GM12878 (cell line): ENCODE measurements at regions not wholly inside any gene's neighbourhood (a gene's known extent, or its start where the extent isn't known, plus 50 kb on each side); places are given as distances from the start of the nearest gene placed in this dataset.

Source experiments
- ATAC-seq: fragments of 200-7000 bp; cut with Tn5 transposase; 3 replicates; pipeline ENCODE4 v1.9.1; 2020; ENCODE audit warnings: mild to moderate bottlenecking, moderate library complexity
- BruUV-seq: library from RNA; stranded (reverse); fragments of 400-500 nt; replicated peaks from 2 replicates; lab custom pipeline; 2021; lab: Mats Ljungman, UMichigan
- CTCF ChIA-PET: fragments of 300-600 bp; sonication (Branson Sonifier 250); formaldehyde crosslinking; extraction: SDS; loops from one replicate; lab custom pipeline; 2021; ENCODE audit warnings: inconsistent platforms; lab: Yijun Ruan, JAX
- POLR2A ChIA-PET: fragments of 350-600 bp; formaldehyde crosslinking; extraction: SDS; loops from one replicate; lab custom pipeline; 2021; ENCODE audit warnings: inconsistent platforms; lab: Charles Lee
- RAD21 ChIA-PET: fragments of 300-600 bp; sonication (Branson Sonifier 250); formaldehyde crosslinking; loops from one replicate; lab custom pipeline; 2023; ENCODE audit warnings: antibody characterized with exemption; ENCODE audit not compliant: unreplicated experiment; lab: Charles Lee
- SMC1A ChIA-PET: fragments of 300-600 bp; sonication (Branson Sonifier 250); formaldehyde crosslinking; loops from one replicate; lab custom pipeline; 2023; ENCODE audit not compliant: unreplicated experiment, uncharacterized antibody; lab: Charles Lee
- DNase-seq: peaks from one replicate; pipeline ENCODE4 v3.0.0-alpha.2; 2011; ENCODE audit warnings: low read depth, low spot score
- FAIRE-seq: peaks from 3 replicates; lab custom pipeline; 2011; peaks lifted over from hg19 to GRCh38; lab: Jason Lieb, UNC
- H2AFZ ChIP-seq: 2 replicates; pipeline ENCODE4 v1.6.0; 2011; ENCODE audit warnings: low read depth, low read length, control low read depth; ENCODE audit not compliant: control insufficient read depth
- H3K27ac ChIP-seq: 2 replicates; pipeline ENCODE4 v1.5.1; 2011; ENCODE audit warnings: control low read depth; ENCODE audit not compliant: control insufficient read depth, insufficient read depth
- H3K27me3 ChIP-seq, 2 experiments: replicated peaks in 1 of 2; 2 replicates each; pipeline versions ENCODE4 v1.6.0 to v1.6.1; 2011; ENCODE audit warnings: low read length in 1 of 2; ENCODE audit not compliant: control insufficient read depth in 2 of 2, insufficient read depth in 2 of 2
- H3K36me3 ChIP-seq, 2 experiments: 2 replicates each; pipeline ENCODE4 v1.5.1; 2011; ENCODE audit warnings: low read length in 1 of 2; ENCODE audit not compliant: control insufficient read depth in 2 of 2, insufficient read depth in 2 of 2
- H3K4me1 ChIP-seq: 2 replicates; pipeline ENCODE4 v1.6.1; 2011; ENCODE audit warnings: mild to moderate bottlenecking, low read length, moderate library complexity, mixed read lengths; ENCODE audit not compliant: control insufficient read depth, insufficient read depth
- H3K4me2 ChIP-seq: 2 replicates; pipeline ENCODE4 v1.6.0; 2011; ENCODE audit warnings: control low read depth; ENCODE audit not compliant: control insufficient read depth, insufficient read depth
- H3K4me3 ChIP-seq: fragments of 200-600 bp; sonication (generic); 2 replicates; pipeline ENCODE4 v1.5.1; 2016
- H3K79me2 ChIP-seq: 2 replicates; pipeline ENCODE4 v1.6.0; 2011; ENCODE audit warnings: low read length; ENCODE audit not compliant: control insufficient read depth, insufficient read depth
- H3K9ac ChIP-seq: 2 replicates; pipeline ENCODE4 v1.8.0; 2011; ENCODE audit warnings: low read length, control low read depth, mixed read lengths; ENCODE audit not compliant: control insufficient read depth, insufficient read depth
- H3K9me3 ChIP-seq: replicated peaks from 3 replicates; pipeline ENCODE4 v1.5.1; 2011; ENCODE audit warnings: mild to moderate bottlenecking, low read length; ENCODE audit not compliant: control insufficient read depth, insufficient read depth
- H4K20me1 ChIP-seq: 2 replicates; pipeline ENCODE4 v1.6.0; 2011; ENCODE audit not compliant: control insufficient read depth, insufficient read depth
- CBFB ChIP-seq: IDR thresholded peaks from 2 replicates; pipeline ENCODE4 v1.6.1; 2016; ENCODE audit warnings: antibody characterized with exemption, low read depth
- ETV6 ChIP-seq, 2 experiments: fragments of 450-650 bp in 1 of 2; IDR thresholded peaks in 1 of 2; conservative IDR thresholded peaks in 1 of 2; 2 replicates each; pipeline ENCODE4 v1.6.1; 2014; ENCODE audit warnings: antibody characterized with exemption in 1 of 2, borderline replicate concordance in 1 of 2, low read depth in 1 of 2, mild to moderate bottlenecking in 1 of 2, moderate library complexity in 1 of 2
- FOXM1 ChIP-seq: IDR thresholded peaks from 2 replicates; pipeline ENCODE4 v1.6.1; 2012; ENCODE audit warnings: low read depth, mild to moderate bottlenecking, inconsistent platforms, low read length, moderate library complexity
- GATAD2B ChIP-seq: fragments of 450-650 bp; conservative IDR thresholded peaks from 2 replicates; pipeline ENCODE4 v1.6.1; 2017; ENCODE audit warnings: low read depth, mild to moderate bottlenecking, moderate library complexity
- MTA2 ChIP-seq: fragments of 450-650 bp; IDR thresholded peaks from 2 replicates; pipeline ENCODE4 v1.6.1; 2016; ENCODE audit warnings: low read depth, mild to moderate bottlenecking, moderate library complexity
- MTA3 ChIP-seq: IDR thresholded peaks from 2 replicates; pipeline ENCODE4 v1.6.1; 2012; ENCODE audit warnings: low read length, inconsistent platforms, borderline replicate concordance
- NFIC ChIP-seq: IDR thresholded peaks from 2 replicates; pipeline ENCODE4 v1.6.1; 2012; ENCODE audit warnings: low read depth, mild to moderate bottlenecking, inconsistent platforms, low read length, moderate library complexity
- RAD21 ChIP-seq: IDR thresholded peaks from 2 replicates; pipeline ENCODE4 v1.6.1; 2011; ENCODE audit warnings: mild to moderate bottlenecking, low read depth, low read length, moderate library complexity; ENCODE audit not compliant: insufficient read depth
- RBBP5 ChIP-seq: fragments of 200-600 bp; sonication (generic); conservative IDR thresholded peaks from 2 replicates; pipeline ENCODE4 v1.6.1; 2016
- WGBS: methylation state at CpG from one replicate; pipeline ENCODE4 v1.1.6; 2016; ENCODE audit warnings: low lambda C conversion rate; ENCODE audit not compliant: insufficient replicate concordance, insufficient coverage; ENCODE audit errors: missing lambda C conversion rate; 5-methylcytosine and 5-hydroxymethylcytosine counted together
- in situ Hi-C: fragments of 300-500 bp; cut with MboI; formaldehyde crosslinking; loops from 9 replicates; pipeline ENCODE4 v1.14.3; 2018; ENCODE audit warnings: mixed read lengths
- intact Hi-C: fragments of 100-400 bp; cut with micrococcal nuclease; formaldehyde crosslinking; loops from one replicate; pipeline ENCODE4 v1.14.2; 2022; ENCODE audit not compliant: unreplicated experiment
- TF ChIP-seq, protein P1 (sequence below): IDR thresholded peaks from 2 replicates; pipeline ENCODE4 v1.6.1; 2012; ENCODE audit warnings: mild to moderate bottlenecking, low read depth, low read length

GRCh38 chr2:122692400-122693083 is 937.1 kb downstream of the TSN start:
- Histone ChIP-seq H3K9ac (no peak overlapping the region), H3K4me3 (no peak overlapping the region), H3K79me2 (no peaks in the 10 kb centered on the region), H3K27me3 (no peaks in the 10 kb centered on the region), H3K4me2 (no peak overlapping the region), H3K36me3 (no peaks in the 10 kb centered on the region), H3K4me1 (no peaks in the 10 kb centered on the region), H3K9me3 (no peaks in the 10 kb centered on the region), H4K20me1 (no peaks in the 10 kb centered on the region), H2AFZ (no peak overlapping the region), H3K27ac (no peak overlapping the region)
- TF ChIP-seq CBFB (no peak), FOXM1 (peak; percentile 29; the same call in 1 of the 2 replicates), ETV6 (conservative IDR thresholded peaks at IDR 0.05 in 1 of 2, IDR thresholded peaks at IDR 0.05 in 1 of 2; ENCODE audit: borderline replicate concordance in 1 of 2, low read depth in 1 of 2) (peak in 1 of 2 experiments; percentile 46; a peak in 1 of 4 replicates), NFIC (peak; percentile 54; the same call in 1 of the 2 replicates)
- FAIRE-seq (no peak), DNase-seq (no peak), ATAC-seq (no peak)
- intact Hi-C loops, result no loop called here
- in situ Hi-C loops, result no loop called here
- WGBS, result 25% methylated on average over 4 of the region's 4 CpGs
- BruUV-seq, result no TSS peak
- ChIA-PET SMC1A (interaction anchor here (0.6 to 2.3 kb wide), 7 partner anchors 11 to 188 kb away, joined by 3 to 12 read pairs (median 4); no protein-coding TSS in a partner anchor), CTCF (interaction anchor here (0.8 to 1.1 kb wide), 3 partner anchors 10 to 44 kb away, joined by 3 to 6 read pairs (median 5); no protein-coding TSS in a partner anchor), RAD21 (interaction anchor here (1.1 to 1.6 kb wide), 3 partner anchors 10 to 25 kb away, joined by 3 to 5 read pairs (median 4); no protein-coding TSS in a partner anchor), POLR2A (interaction anchor here (0.6 to 0.8 kb wide), 2 partner anchors 12 to 403 kb away, joined by 3 read pairs; no protein-coding TSS in a partner anchor)

DNA sequence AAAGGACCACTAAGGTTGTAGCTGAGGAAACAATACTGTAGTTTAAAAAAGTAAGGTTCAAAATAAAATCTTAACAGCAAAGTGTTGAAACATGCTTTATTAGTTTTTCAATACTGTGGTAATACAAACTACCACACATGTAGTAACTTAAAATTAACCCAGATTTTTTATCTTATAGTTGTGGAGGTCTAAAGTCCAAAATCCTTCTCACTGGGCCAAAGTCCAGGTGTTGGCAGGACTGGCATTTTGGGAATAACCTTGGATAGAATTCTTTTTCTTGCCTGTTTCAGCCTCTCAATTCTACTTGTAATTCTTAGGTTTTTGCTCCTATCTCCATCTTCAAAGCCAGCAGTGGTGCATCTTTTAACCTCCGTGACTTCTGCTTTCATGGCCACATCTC is 942.0 kb downstream of the TSN start:
- H3K27ac ChIP-seq, result no peak overlapping the region
- no peaks in the 10 kb centered on the region for H3K9me3 ChIP-seq
- H3K79me2 ChIP-seq, result no peaks in the 10 kb centered on the region
- ChIA-PET POLR2A (interaction anchor here (0.6 kb wide), 1 partner anchor 18 kb away, joined by 4 read pairs; no protein-coding TSS in a partner anchor), SMC1A (interaction anchor here (1.4 kb wide), 1 partner anchor 239 kb away, joined by 3 read pairs; no protein-coding TSS in a partner anchor), CTCF (no interaction called here), RAD21 (no interaction called here)
- in situ Hi-C loops, result no loop called here
- H3K4me2 ChIP-seq, result no peak overlapping the region
- no peaks in the 10 kb centered on the region for H3K4me1 ChIP-seq
- DNase-seq (no peak), FAIRE-seq (no peak), ATAC-seq (no peak)
- H3K27me3 ChIP-seq, result no peaks in the 10 kb centered on the region
- 30% methylated on average over 1 of the region's 1 CpG for WGBS
- BruUV-seq, result no TSS peak
- H2AFZ ChIP-seq, result no peak overlapping the region
- no peaks in the 10 kb centered on the region for H3K36me3 ChIP-seq
- intact Hi-C loops, result no loop called here
- no peaks in the 10 kb centered on the region for H4K20me1 ChIP-seq
- no peak overlapping the region for H3K9ac ChIP-seq
- no peak overlapping the region for H3K4me3 ChIP-seq
- TF ChIP-seq RAD21 (no peak), MTA2 (no peak), GATAD2B (no peak), MTA3 (no peak), RBBP5 (no peak)
- TF ChIP-seq, protein P1, sequence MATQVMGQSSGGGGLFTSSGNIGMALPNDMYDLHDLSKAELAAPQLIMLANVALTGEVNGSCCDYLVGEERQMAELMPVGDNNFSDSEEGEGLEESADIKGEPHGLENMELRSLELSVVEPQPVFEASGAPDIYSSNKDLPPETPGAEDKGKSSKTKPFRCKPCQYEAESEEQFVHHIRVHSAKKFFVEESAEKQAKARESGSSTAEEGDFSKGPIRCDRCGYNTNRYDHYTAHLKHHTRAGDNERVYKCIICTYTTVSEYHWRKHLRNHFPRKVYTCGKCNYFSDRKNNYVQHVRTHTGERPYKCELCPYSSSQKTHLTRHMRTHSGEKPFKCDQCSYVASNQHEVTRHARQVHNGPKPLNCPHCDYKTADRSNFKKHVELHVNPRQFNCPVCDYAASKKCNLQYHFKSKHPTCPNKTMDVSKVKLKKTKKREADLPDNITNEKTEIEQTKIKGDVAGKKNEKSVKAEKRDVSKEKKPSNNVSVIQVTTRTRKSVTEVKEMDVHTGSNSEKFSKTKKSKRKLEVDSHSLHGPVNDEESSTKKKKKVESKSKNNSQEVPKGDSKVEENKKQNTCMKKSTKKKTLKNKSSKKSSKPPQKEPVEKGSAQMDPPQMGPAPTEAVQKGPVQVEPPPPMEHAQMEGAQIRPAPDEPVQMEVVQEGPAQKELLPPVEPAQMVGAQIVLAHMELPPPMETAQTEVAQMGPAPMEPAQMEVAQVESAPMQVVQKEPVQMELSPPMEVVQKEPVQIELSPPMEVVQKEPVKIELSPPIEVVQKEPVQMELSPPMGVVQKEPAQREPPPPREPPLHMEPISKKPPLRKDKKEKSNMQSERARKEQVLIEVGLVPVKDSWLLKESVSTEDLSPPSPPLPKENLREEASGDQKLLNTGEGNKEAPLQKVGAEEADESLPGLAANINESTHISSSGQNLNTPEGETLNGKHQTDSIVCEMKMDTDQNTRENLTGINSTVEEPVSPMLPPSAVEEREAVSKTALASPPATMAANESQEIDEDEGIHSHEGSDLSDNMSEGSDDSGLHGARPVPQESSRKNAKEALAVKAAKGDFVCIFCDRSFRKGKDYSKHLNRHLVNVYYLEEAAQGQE, result no peak
